GM18858 (cell line): ENCODE measurements at regions not wholly inside any gene's neighbourhood (a gene's known extent, or its start where the extent isn't known, plus 50 kb on each side); places are given as distances from the start of the nearest gene placed in this dataset.

Source experiments
- ATAC-seq: cut with Tn5 transposase; IDR thresholded peaks from one replicate; pipeline ENCODE4 v1.9.1; 2021; ENCODE audit not compliant: unreplicated experiment

DNA sequence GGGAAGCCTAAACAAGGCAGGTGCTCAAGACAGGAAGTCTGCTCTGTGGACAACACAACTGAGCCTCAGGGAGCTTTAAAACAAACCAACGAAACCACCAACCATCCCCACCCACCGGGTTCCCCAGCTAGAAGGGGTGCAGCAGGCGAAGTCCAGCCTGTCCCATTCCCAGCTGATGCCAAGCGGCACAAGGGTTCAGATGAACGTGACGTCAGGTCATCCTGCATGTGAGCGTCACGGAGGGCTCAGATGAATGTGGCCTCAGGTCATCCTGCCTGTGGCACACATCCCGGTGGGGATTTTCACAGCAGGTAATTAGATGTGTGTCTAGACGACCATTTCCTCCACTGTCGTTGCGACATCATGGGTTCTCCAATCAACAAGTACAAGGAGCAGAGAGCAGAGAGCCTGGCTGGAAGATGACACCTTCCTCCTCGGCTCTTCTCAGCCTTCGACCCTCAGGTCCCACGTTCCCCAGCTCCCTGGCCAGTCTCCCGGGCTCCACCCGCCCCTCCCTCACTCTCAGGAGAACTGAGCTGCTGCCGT lies 246.5 kb downstream of the FOXL1 start:
- ATAC-seq, result no peak

DNA sequence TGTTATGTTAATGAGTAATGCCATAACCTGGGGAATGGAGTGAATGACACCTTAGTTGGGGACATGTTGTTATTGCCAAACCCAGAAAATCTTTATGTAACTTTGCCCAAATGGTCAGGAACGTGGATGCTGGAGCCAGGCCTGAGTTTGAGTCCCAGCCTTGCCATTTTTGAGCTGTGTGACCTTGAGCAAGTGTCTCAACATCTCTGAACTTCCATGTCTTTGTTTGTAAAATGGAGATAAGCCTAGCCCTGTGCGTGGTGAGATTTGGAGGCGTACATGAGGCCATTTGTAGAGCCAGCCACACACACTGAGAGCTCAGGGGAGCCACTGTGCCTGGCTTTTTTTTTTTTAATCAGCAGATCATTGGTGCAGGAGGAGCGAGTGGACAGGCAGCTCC lies 247.3 kb downstream of the FOXL1 start:
- ATAC-seq, result no peak

DNA sequence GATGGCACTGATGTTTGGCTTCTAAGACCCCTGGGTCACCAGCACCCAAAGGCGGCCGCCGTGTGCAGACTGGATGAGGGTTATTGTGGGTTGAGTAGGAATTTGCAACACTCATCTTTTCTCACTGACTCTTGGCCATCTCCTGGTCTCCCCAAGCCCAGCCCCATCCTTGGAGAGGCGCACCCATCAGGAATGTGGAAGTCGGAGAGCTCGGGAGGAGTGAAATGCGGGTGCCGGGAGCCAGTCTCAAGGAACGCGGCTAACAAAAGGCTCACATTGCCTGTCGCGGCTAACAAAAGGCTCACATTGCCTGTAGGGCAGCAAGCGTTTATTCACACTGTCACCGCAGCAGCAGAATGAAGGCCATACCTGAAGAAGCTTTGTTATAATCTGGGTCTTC lies 248.6 kb downstream of the FOXL1 start:
- ATAC-seq, result no peak

GRCh38 chr16:86827521-86827920 lies 249.2 kb downstream of the FOXL1 start:
- ATAC-seq, result no peak

- no peak for ATAC-seq
Observed at GRCh38 chr16:86828202-86828601, 249.9 kb downstream of the FOXL1 start.

GRCh38 chr16:86828653-86829052 lies 250.3 kb downstream of the FOXL1 start:
- ATAC-seq, result no peak

GRCh38 chr16:86831366-86831765 lies 253.0 kb downstream of the FOXL1 start:
- no peak for ATAC-seq

DNA sequence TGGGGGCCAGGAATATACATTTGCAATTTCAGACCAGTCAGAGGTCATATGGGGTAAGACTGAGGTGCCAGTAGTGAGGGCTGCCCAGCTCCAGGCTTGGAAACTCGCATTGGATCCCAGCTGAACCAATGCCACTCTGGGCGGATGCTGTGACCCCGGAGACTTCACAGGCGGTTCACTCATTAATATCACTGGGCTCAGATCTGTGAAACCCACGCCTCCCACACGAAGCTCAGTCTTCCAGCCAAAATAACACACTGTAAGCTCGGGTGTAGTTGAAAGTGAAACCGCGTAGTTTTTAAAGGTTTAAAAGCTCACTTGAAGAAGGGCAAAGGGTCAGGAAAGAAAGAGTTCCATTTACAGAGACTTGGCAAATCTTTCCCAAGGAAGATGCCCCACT lies 254.8 kb downstream of the FOXL1 start:
- no peak for ATAC-seq

- no peak for ATAC-seq
Observed at GRCh38 chr16:86834451-86835035, 256.2 kb downstream of the FOXL1 start.

DNA sequence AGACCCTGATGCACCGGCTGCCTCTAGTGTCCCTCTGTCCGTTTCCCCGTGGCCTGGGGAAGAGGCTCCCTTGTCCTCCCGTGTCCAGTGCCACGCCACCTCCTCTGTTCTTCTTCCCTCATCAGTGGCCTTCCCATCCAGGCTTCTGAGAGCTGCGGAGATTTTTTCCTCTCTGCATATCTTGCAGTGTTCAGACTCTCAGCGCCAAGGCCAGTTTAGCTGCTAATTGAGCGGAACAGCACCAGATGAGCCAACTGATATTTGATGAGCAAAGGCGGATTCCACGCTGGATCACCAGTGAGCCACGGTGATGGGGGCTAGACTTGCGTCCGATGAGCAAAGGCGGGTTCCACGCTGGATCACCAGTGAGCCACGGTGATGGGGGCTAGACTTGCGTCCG lies 257.6 kb downstream of the FOXL1 start:
- no peak for ATAC-seq

DNA sequence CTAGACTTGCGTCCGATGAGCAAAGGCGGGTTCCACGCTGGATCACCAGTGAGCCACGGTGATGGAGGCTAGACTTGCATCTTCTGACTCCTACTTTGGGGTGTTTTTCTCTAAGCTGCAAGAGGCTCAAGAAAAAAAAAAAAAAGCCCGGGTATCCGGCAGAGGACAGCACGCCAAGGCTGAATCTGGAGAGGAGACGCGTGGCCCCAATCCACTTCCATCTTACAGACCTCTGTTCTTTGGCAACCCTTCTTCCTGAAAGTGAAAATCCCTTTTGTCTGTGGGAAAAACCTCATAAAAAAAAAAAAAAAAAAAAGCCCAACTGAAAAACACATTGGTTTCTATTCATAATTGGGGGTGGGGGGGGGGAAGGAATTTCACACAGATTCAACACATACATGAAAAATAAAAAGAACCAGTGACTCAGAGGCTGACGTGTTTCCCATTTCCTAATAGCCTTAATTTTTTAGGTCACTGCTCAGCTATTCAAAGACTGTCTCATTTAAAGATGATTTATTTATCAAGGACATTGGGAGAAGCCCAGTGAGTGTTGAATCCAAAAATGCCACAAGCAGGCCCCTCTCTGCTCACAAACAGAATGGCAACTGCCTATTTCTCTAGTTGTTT lies 258.3 kb downstream of the FOXL1 start:
- no peak for ATAC-seq

DNA sequence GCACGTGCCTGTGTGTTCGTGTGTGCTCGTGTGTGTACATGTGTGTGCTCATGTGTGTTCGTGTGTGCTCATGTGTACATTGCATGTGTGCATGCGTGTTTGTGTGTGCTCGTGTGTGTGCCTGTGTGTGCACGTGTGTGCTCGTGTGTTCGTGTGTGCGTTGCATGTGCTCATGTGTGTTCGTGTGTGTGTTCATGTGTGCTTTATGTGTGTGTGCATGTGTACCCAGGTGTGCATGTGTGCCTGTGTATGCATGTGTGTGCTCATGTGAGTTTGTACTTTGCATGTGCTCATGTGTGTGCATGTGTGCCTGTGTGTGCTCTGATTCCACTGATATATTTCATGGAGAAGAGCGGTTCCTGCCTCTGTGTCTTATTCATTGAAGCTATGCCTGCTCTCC lies 265.5 kb downstream of the FOXL1 start:
- no peak for ATAC-seq

GRCh38 chr16:86844695-86845094 lies 266.3 kb downstream of the FOXL1 start:
- no peak for ATAC-seq

GRCh38 chr16:86846136-86846535 lies 267.8 kb downstream of the FOXL1 start:
- ATAC-seq, result no peak

DNA sequence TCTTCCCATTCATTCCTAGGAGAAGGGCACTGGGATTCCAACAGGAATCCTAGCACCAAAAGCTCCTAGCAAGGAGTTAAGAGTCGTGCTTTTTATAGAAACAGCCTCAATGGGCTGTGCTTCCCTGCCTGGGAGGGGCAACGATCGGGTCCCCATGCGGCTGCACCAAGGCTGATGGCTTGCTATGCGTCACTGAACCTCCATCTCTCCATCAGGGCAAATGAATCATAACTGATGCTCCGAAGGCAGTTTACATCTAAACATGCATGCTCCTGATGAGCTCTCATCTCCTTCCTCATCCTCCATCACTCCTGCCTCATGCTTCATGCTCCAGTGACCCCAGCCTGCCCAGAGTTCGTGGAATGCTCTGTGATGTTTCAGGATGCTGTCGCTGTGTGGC lies 270.5 kb downstream of the FOXL1 start:
- ATAC-seq, result no peak

DNA sequence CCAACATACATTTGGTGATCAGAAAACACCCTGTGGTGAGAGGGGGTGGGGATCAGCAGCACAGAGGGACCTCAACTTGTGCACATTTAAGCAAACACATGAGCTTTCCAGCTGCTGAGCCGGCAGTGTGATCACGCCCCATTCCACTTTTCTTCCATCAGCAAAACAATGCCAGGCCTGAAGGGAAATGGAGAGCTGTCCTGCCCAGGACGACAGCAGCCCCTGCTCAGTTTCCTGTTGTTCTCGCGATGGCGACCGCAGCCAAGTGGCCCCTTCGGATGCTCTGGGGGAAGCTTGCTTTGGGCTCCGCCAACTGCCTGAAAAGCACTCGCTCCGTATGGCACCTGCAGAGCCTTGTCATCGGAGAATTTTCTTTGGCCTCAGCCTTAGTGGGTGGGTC lies 272.3 kb downstream of the FOXL1 start:
- no peak for ATAC-seq

DNA sequence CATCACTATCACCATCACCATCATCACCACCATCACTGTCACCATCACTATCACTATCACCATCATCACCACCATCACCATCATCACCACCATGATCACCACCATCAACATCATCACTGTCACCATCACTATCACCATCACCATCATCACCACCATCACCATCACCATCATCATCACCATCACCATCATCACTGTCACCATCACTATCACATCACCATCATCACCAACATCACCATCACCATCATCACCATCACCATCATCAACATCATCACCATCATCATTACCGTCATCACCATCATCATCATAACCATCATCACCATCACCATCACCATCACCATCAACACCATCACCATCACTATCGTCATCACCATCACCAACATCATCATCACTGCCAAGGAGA lies 273.8 kb downstream of the FOXL1 start:
- no peak for ATAC-seq

GRCh38 chr16:86854058-86854621 lies 275.8 kb downstream of the FOXL1 start:
- ATAC-seq, result no peak

- ATAC-seq, result no peak
Observed at GRCh38 chr16:86854626-86855294, 276.4 kb downstream of the FOXL1 start.

GRCh38 chr16:86856946-86857586 lies 278.7 kb downstream of the FOXL1 start:
- no peak for ATAC-seq

GRCh38 chr16:86857807-86858206 lies 279.5 kb downstream of the FOXL1 start:
- ATAC-seq, result no peak

- ATAC-seq, result no peak
Observed at GRCh38 chr16:86858501-86858900, 280.2 kb downstream of the FOXL1 start.
